IMR-90 (cell line): ENCODE measurements at regions not wholly inside any gene's neighbourhood (a gene's known extent, or its start where the extent isn't known, plus 50 kb on each side); places are given as distances from the start of the nearest gene placed in this dataset.

Source experiments
- ATAC-seq: fragments of 200-7000 bp; cut with Tn5 transposase; 2 replicates; pipeline ENCODE4 v1.9.1; 2020; ENCODE audit warnings: low read depth, mild to moderate bottlenecking, moderate library complexity
- BruUV-seq: library from RNA; stranded (reverse); fragments of 400-500 nt; replicated peaks from 2 replicates; lab custom pipeline; 2021; lab: Mats Ljungman, UMichigan
- CTCF ChIA-PET: fragments of 300-600 bp; formaldehyde crosslinking; extraction: SDS; loops from one replicate; lab custom pipeline; 2021; ENCODE audit warnings: antibody characterized with exemption; lab: Yijun Ruan, JAX
- POLR2A ChIA-PET: fragments of 300-600 bp; sonication (Branson Sonifier 250); formaldehyde crosslinking; loops from one replicate; lab custom pipeline; 2022; ENCODE audit warnings: antibody characterized with exemption; ENCODE audit not compliant: unreplicated experiment; lab: Charles Lee
- DNase-seq: peaks from one replicate; pipeline ENCODE4 v3.0.0; 2013
- H2AFZ ChIP-seq: replicated peaks from 2 replicates; pipeline ENCODE3; 2013; ENCODE audit warnings: low read length, mild to moderate bottlenecking; ENCODE audit not compliant: poor library complexity
- H2AK5ac ChIP-seq: 2 replicates; pipeline ENCODE4 v1.6.1; 2013; ENCODE audit warnings: low read depth, low read length, inconsistent platforms
- H2AK9ac ChIP-seq: replicated peaks from 2 replicates; pipeline ENCODE3; 2013; ENCODE audit warnings: mild to moderate bottlenecking, low read depth, low read length, moderate library complexity; ENCODE audit not compliant: poor library complexity
- H2BK120ac ChIP-seq: 2 replicates; pipeline ENCODE4 v1.6.1; 2013; ENCODE audit warnings: low read depth, low read length, inconsistent platforms
- H2BK15ac ChIP-seq: 3 replicates; pipeline ENCODE4 v1.6.1; 2013; ENCODE audit warnings: low read depth, low read length, inconsistent platforms
- H2BK20ac ChIP-seq: 2 replicates; pipeline ENCODE4 v1.6.1; 2013; ENCODE audit warnings: low read depth, mild to moderate bottlenecking, inconsistent platforms, low read length, moderate library complexity
- H2BK5ac ChIP-seq: 2 replicates; pipeline ENCODE4 v1.6.1; 2013; ENCODE audit warnings: mild to moderate bottlenecking, low read depth, low read length, inconsistent platforms; ENCODE audit not compliant: poor library complexity, severe bottlenecking
- H3K14ac ChIP-seq: replicated peaks from 2 replicates; pipeline ENCODE4 v1.6.1; 2013; ENCODE audit warnings: low read depth, low read length, inconsistent platforms
- H3K18ac ChIP-seq: 2 replicates; pipeline ENCODE4 v1.6.1; 2013; ENCODE audit warnings: low read depth, low read length, control low read depth
- H3K23ac ChIP-seq: 2 replicates; pipeline ENCODE4 v1.6.1; 2013; ENCODE audit warnings: low read depth, low read length, inconsistent platforms
- H3K27ac ChIP-seq: 2 replicates; pipeline ENCODE4 v1.5.1; 2013; ENCODE audit warnings: mild to moderate bottlenecking, control low read depth, low read length; ENCODE audit not compliant: insufficient read depth
- H3K27me3 ChIP-seq: 2 replicates; pipeline ENCODE4 v1.6.1; 2013; ENCODE audit warnings: low read length; ENCODE audit not compliant: control insufficient read depth, insufficient read depth
- H3K36me3 ChIP-seq: 2 replicates; pipeline ENCODE4 v1.6.1; 2013; ENCODE audit warnings: low read length, mixed read lengths; ENCODE audit not compliant: control insufficient read depth, insufficient read depth
- H3K4ac ChIP-seq: 2 replicates; pipeline ENCODE4 v1.6.1; 2013; ENCODE audit warnings: low read depth, low read length, inconsistent platforms
- H3K4me1 ChIP-seq: 2 replicates; pipeline ENCODE4 v1.6.1; 2013; ENCODE audit warnings: low read length, mixed read lengths; ENCODE audit not compliant: control insufficient read depth, insufficient read depth
- H3K4me2 ChIP-seq: 2 replicates; pipeline ENCODE4 v1.6.1; 2013; ENCODE audit warnings: low read depth, mild to moderate bottlenecking, control low read depth, low read length, moderate library complexity
- H3K4me3 ChIP-seq: 2 replicates; pipeline ENCODE4 v1.5.1; 2013; ENCODE audit warnings: low read depth, mild to moderate bottlenecking, control low read depth, low read length, moderate library complexity; ENCODE audit not compliant: insufficient read depth
- H3K56ac ChIP-seq: 2 replicates; pipeline ENCODE4 v1.6.1; 2013; ENCODE audit warnings: low read length, inconsistent platforms; ENCODE audit not compliant: insufficient read depth; ENCODE audit errors: extremely low read depth
- H3K79me1 ChIP-seq, 2 experiments: 2 replicates each; pipeline ENCODE4 v1.6.1; 2013; ENCODE audit warnings: low read length in 2 of 2, inconsistent platforms in 1 of 2, low read depth in 1 of 2
- H3K9ac ChIP-seq: 2 replicates; pipeline ENCODE4 v1.6.1; 2013; ENCODE audit warnings: low read depth, low read length, control low read depth
- H3K9me1 ChIP-seq: 2 replicates; pipeline ENCODE4 v1.6.1; 2013; ENCODE audit warnings: low read length, inconsistent platforms; ENCODE audit not compliant: insufficient read depth
- H3K9me3 ChIP-seq: 2 replicates; pipeline ENCODE4 v1.6.1; 2013; ENCODE audit warnings: low read length; ENCODE audit not compliant: control insufficient read depth, insufficient read depth
- H4K20me1 ChIP-seq: 2 replicates; pipeline ENCODE4 v1.6.1; 2013; ENCODE audit warnings: low read length, inconsistent platforms; ENCODE audit not compliant: insufficient read depth
- H4K5ac ChIP-seq: 2 replicates; pipeline ENCODE4 v1.6.1; 2013; ENCODE audit warnings: mild to moderate bottlenecking, low read depth, low read length, control low read depth
- H4K8ac ChIP-seq, 2 experiments: 2 replicates each; pipeline ENCODE4 v1.6.1; 2013; ENCODE audit warnings: low read depth in 2 of 2, low read length in 2 of 2, control low read depth in 1 of 2, inconsistent platforms in 1 of 2
- H4K91ac ChIP-seq: 2 replicates; pipeline ENCODE4 v1.6.1; 2013; ENCODE audit warnings: low read depth, low read length, inconsistent platforms; ENCODE audit not compliant: insufficient read depth
- BHLHE40 ChIP-seq: fragments of 150-350 bp; IDR thresholded peaks from 2 replicates; pipeline ENCODE4 v1.6.1; 2016; ENCODE audit warnings: mild to moderate bottlenecking, low read depth, low read length
- CEBPB ChIP-seq: IDR thresholded peaks from 2 replicates; pipeline ENCODE4 v1.6.1; 2012; ENCODE audit warnings: low read depth, low read length, improper control_type of control experiment
- CHD1 ChIP-seq: IDR thresholded peaks from 2 replicates; pipeline ENCODE4 v1.6.1; 2012; ENCODE audit warnings: low read depth, low read length, improper control_type of control experiment
- CTCF ChIP-seq: conservative IDR thresholded peaks from 2 replicates; pipeline ENCODE4 v1.5.1; 2012; ENCODE audit warnings: mild to moderate bottlenecking, low read depth, low read length, improper control_type of control experiment
- ELK1 ChIP-seq: fragments of 150-350 bp; IDR thresholded peaks from 2 replicates; pipeline ENCODE4 v1.6.1; 2016; ENCODE audit warnings: low read depth, mild to moderate bottlenecking, low read length, moderate library complexity, borderline replicate concordance
- FOS ChIP-seq: fragments of 150-350 bp; IDR thresholded peaks from 2 replicates; pipeline ENCODE4 v1.6.1; 2016; ENCODE audit warnings: low read depth, low read length
- MAFK ChIP-seq: IDR thresholded peaks from 2 replicates; pipeline ENCODE4 v1.6.1; 2012; ENCODE audit warnings: low read depth, low read length, improper control_type of control experiment
- MAZ ChIP-seq: IDR thresholded peaks from 2 replicates; pipeline ENCODE4 v1.6.1; 2012; ENCODE audit warnings: low read depth, mild to moderate bottlenecking, low read length, improper control_type of control experiment, moderate library complexity, borderline replicate concordance
- MXI1 ChIP-seq: IDR thresholded peaks from 2 replicates; pipeline ENCODE4 v1.6.1; 2012; ENCODE audit warnings: low read depth, mild to moderate bottlenecking, low read length, moderate library complexity, borderline replicate concordance
- NFE2L2 ChIP-seq: fragments of 150-350 bp; IDR thresholded peaks from 2 replicates; pipeline ENCODE4 v1.6.1; 2016; ENCODE audit warnings: low read depth, mild to moderate bottlenecking, low read length
- POLR2A ChIP-seq: IDR thresholded peaks from 2 replicates; pipeline ENCODE4 v1.6.1; 2012; ENCODE audit warnings: mild to moderate bottlenecking, low read depth, low read length
- RAD21 ChIP-seq: IDR thresholded peaks from 2 replicates; pipeline ENCODE4 v1.6.1; 2012; ENCODE audit warnings: low read length, improper control_type of control experiment
- RCOR1 ChIP-seq: IDR thresholded peaks from 2 replicates; pipeline ENCODE4 v1.6.1; 2012; ENCODE audit warnings: mild to moderate bottlenecking, low read length, improper control_type of control experiment; ENCODE audit not compliant: insufficient replicate concordance
- RFX5 ChIP-seq: IDR thresholded peaks from 2 replicates; pipeline ENCODE4 v1.8.0; 2012; ENCODE audit warnings: low read depth, mild to moderate bottlenecking, low read length, moderate library complexity
- SMC3 ChIP-seq: fragments of 150-350 bp; IDR thresholded peaks from 2 replicates; pipeline ENCODE4 v1.6.1; 2016; ENCODE audit warnings: low read depth, mild to moderate bottlenecking, antibody characterized with exemption, low read length, moderate library complexity
- USF2 ChIP-seq: fragments of 150-350 bp; IDR thresholded peaks from 2 replicates; pipeline ENCODE4 v1.6.1; 2017; ENCODE audit warnings: mild to moderate bottlenecking, antibody characterized with exemption, low read length, low read depth
- WGBS, 2 experiments: methylation state at CpG; one replicate each; pipeline versions ENCODE4 v1.1.5 to v1.1.7; 2013; ENCODE audit warnings: missing lambda C conversion rate in 2 of 2; ENCODE audit not compliant: insufficient read length in 1 of 2; ENCODE audit errors: extremely low coverage in 2 of 2; 5-methylcytosine and 5-hydroxymethylcytosine counted together
- dilution Hi-C: fragments of 300-500 bp; cut with HindIII; formaldehyde crosslinking; loops from one replicate; pipeline ENCODE4 v1.14.3; 2018; ENCODE audit warnings: low sequenced_read_pairs; ENCODE audit not compliant: unreplicated experiment
- in situ Hi-C: fragments of 300-500 bp; cut with MboI; formaldehyde crosslinking; loops from 3 replicates; pipeline ENCODE4 v1.14.3; 2019; ENCODE audit warnings: low sequenced_read_pairs, inconsistent platforms, mixed read lengths
- intact Hi-C: fragments of 100-400 bp; cut with micrococcal nuclease; formaldehyde crosslinking; loops from 2 replicates; pipeline ENCODE4 v1.10.0; 2022

- Histone ChIP-seq H3K9me3 (no peaks in the 10 kb centered on the region), H3K56ac (no peak overlapping the region), H3K36me3 (no peaks in the 10 kb centered on the region), H3K4me1 (no peaks in the 10 kb centered on the region), H2BK15ac (no peak overlapping the region), H3K14ac (no peak overlapping the region), H3K9ac (no peak overlapping the region), H4K8ac (no peak overlapping the region), H4K91ac (no peak overlapping the region), H3K4ac (no peak overlapping the region), H3K18ac (no peak overlapping the region), H3K79me1 (no peaks in the 10 kb centered on the region), H3K27ac (no peak overlapping the region), H2BK20ac (no peak overlapping the region), H2AFZ (no peak overlapping the region), H3K23ac (no peak overlapping the region), H2AK5ac (no peak overlapping the region), H4K5ac (no peak overlapping the region), H3K27me3 (no peaks in the 10 kb centered on the region), H3K4me2 (no peak overlapping the region), H2BK120ac (no peak overlapping the region), H4K20me1 (no peaks in the 10 kb centered on the region), H2AK9ac (no peak overlapping the region), H3K4me3 (no peak overlapping the region), H2BK5ac (no peak overlapping the region), H3K9me1 (no peaks in the 10 kb centered on the region)
- TF ChIP-seq MXI1 (no peak), CTCF (no peak), MAZ (no peak), RCOR1 (no peak), MAFK (no peak), ELK1 (no peak), RAD21 (no peak), FOS (no peak), BHLHE40 (no peak), SMC3 (no peak), CEBPB (no peak), CHD1 (no peak), NFE2L2 (no peak), POLR2A (no peak), RFX5 (no peak), USF2 (no peak)
- in situ Hi-C loops, result no loop called here
- CTCF ChIA-PET, result no interaction called here
- 83% methylated on average over 1 of the region's 4 CpGs; no CpG with 5 or more reads in 1 of the 2 experiments for WGBS, 2 experiments
- BruUV-seq, result no TSS peak
- POLR2A ChIA-PET, result interaction anchor here (0.6 kb wide), 1 partner anchor 26 kb away, joined by 13 read pairs; no protein-coding TSS in a partner anchor
- dilution Hi-C loops, result no loop called here
- no peak for ATAC-seq
- no peak for DNase-seq
- intact Hi-C loops, result no loop called here
These were observed 354.5 kb upstream of the ZNF608 start for GRCh38 chr5:125100951-125101350.
